ENCODE measurements at regions not wholly inside any gene's neighbourhood (a gene's known extent, or its start where the extent isn't known, plus 50 kb on each side); places are given as distances from the start of the nearest gene placed in this dataset.

GRCh38 chr14:37900561-37900960, 305.1 kb downstream of the TTC6 start:
- TF ChIP-seq EZH2phosphoT487 (IDR thresholded peaks at IDR 0.05) (no peak), CTCF (IDR thresholded peaks at IDR 0.05) (no peak), EZH2 (IDR thresholded peaks at IDR 0.05) (no peak)
